WTC11 (cell line): ENCODE measurements at regions not wholly inside any gene's neighbourhood (a gene's known extent, or its start where the extent isn't known, plus 50 kb on each side); places are given as distances from the start of the nearest gene placed in this dataset.

Source experiments
- ATAC-seq: fragments of 200-7000 bp; cut with Tn5 transposase; 2 replicates; pipeline ENCODE4 v1.10.0; 2021; ENCODE audit warnings: mild to moderate bottlenecking, moderate library complexity
- CTCF ChIA-PET: fragments of 300-600 bp; sonication (Branson Sonifier 250); formaldehyde crosslinking; loops from one replicate; lab custom pipeline; 2021; ENCODE audit warnings: antibody characterized with exemption; lab: Charles Lee
- POLR2A ChIA-PET: fragments of 350-600 bp; sonication (Branson Sonifier 250); formaldehyde crosslinking; loops from one replicate; lab custom pipeline; 2021; ENCODE audit warnings: antibody characterized with exemption; lab: Charles Lee
- DNase-seq: peaks from one replicate; pipeline ENCODE4 v3.0.0; 2021; ENCODE audit warnings: low spot score
- H3K27ac Mint-ChIP-seq: 2 replicates; pipeline ENCODE4 v1.8.0; 2021; ENCODE audit warnings: mixed read lengths
- H3K27me3 Mint-ChIP-seq: 2 replicates; pipeline ENCODE4 v1.8.0; 2021; ENCODE audit warnings: low read depth, mild to moderate bottlenecking, moderate library complexity, mixed read lengths
- H3K36me3 Mint-ChIP-seq: 2 replicates; pipeline ENCODE4 v1.8.0; 2021; ENCODE audit warnings: mixed read lengths
- H3K4me1 Mint-ChIP-seq: 2 replicates; pipeline ENCODE4 v1.8.0; 2022; ENCODE audit warnings: mixed read lengths
- H3K4me3 Mint-ChIP-seq: 2 replicates; pipeline ENCODE4 v1.8.0; 2021; ENCODE audit warnings: mild to moderate bottlenecking, moderate library complexity, mixed read lengths
- H3K9me3 Mint-ChIP-seq: 2 replicates; pipeline ENCODE4 v1.8.0; 2021; ENCODE audit warnings: mixed read lengths
- AFF4 ChIP-seq: sonication (generic); formaldehyde crosslinking; IDR thresholded peaks from 2 replicates; pipeline ENCODE4 v1.8.1; 2023; ENCODE audit warnings: mild to moderate bottlenecking, missing genetic modification reagents, borderline replicate concordance
- ATF2 ChIP-seq: sonication (generic); formaldehyde crosslinking; IDR thresholded peaks from 2 replicates; pipeline ENCODE4 v1.8.1; 2022; ENCODE audit warnings: low read depth, missing genetic modification reagents, borderline replicate concordance
- ATF6 ChIP-seq: sonication (generic); formaldehyde crosslinking; IDR thresholded peaks from 2 replicates; pipeline ENCODE4 v1.8.1; 2023; ENCODE audit warnings: mild to moderate bottlenecking, missing genetic modification reagents
- CREM ChIP-seq: sonication (generic); formaldehyde crosslinking; IDR thresholded peaks from 2 replicates; pipeline ENCODE4 v1.8.1; 2022; ENCODE audit warnings: mild to moderate bottlenecking, missing genetic modification reagents, moderate library complexity
- CTCF ChIP-seq: fragments of 200-600 bp; IDR thresholded peaks from 2 replicates; pipeline ENCODE4 v1.8.0; 2022; ENCODE audit warnings: antibody characterized with exemption
- E2F1 ChIP-seq: sonication (generic); formaldehyde crosslinking; IDR thresholded peaks from 2 replicates; pipeline ENCODE4 v1.8.0; 2022; ENCODE audit warnings: mild to moderate bottlenecking, missing genetic modification reagents
- ESRRA ChIP-seq: sonication (generic); formaldehyde crosslinking; IDR thresholded peaks from 2 replicates; pipeline ENCODE4 v1.8.1; 2022; ENCODE audit warnings: mild to moderate bottlenecking, missing genetic modification reagents, borderline replicate concordance
- ETV6 ChIP-seq: sonication (generic); formaldehyde crosslinking; IDR thresholded peaks from 2 replicates; pipeline ENCODE4 v1.8.1; 2022; ENCODE audit warnings: mild to moderate bottlenecking, missing genetic modification reagents
- GTF2I ChIP-seq: fragments of 250-450 bp; sonication (Bioruptor Pico); conservative IDR thresholded peaks from 2 replicates; pipeline ENCODE4 v1.4.0; 2021; ENCODE audit warnings: mild to moderate bottlenecking
- JAZF1 ChIP-seq: fragments of 250-450 bp; sonication (Bioruptor Pico); IDR thresholded peaks from 2 replicates; pipeline ENCODE4 v1.9.0; 2021; ENCODE audit warnings: moderate library complexity, mild to moderate bottlenecking, inconsistent platforms
- JUN ChIP-seq: sonication (generic); formaldehyde crosslinking; IDR thresholded peaks from 2 replicates; pipeline ENCODE4 v1.8.0; 2023; ENCODE audit warnings: mild to moderate bottlenecking, missing genetic modification reagents
- KAT7 ChIP-seq: sonication (generic); formaldehyde crosslinking; IDR thresholded peaks from 2 replicates; pipeline ENCODE4 v1.8.1; 2023; ENCODE audit warnings: missing genetic modification reagents, mild to moderate bottlenecking, borderline replicate concordance
- MXD4 ChIP-seq: fragments of 250-450 bp; sonication (Bioruptor Pico); IDR thresholded peaks from 2 replicates; pipeline ENCODE4 v1.8.0; 2021; ENCODE audit warnings: mild to moderate bottlenecking, moderate library complexity, borderline replicate concordance
- NFE2L1 ChIP-seq: sonication (generic); formaldehyde crosslinking; IDR thresholded peaks from 2 replicates; pipeline ENCODE4 v1.8.1; 2023; ENCODE audit warnings: missing genetic modification reagents
- RORB ChIP-seq: fragments of 250-450 bp; sonication (Bioruptor Pico); IDR thresholded peaks from 2 replicates; pipeline ENCODE4 v1.9.0; 2021; ENCODE audit warnings: mild to moderate bottlenecking
- SP1 ChIP-seq: sonication (generic); formaldehyde crosslinking; conservative IDR thresholded peaks from 2 replicates; pipeline ENCODE4 v1.8.1; 2022; ENCODE audit warnings: missing genetic modification reagents
- ZNF219 ChIP-seq: sonication (generic); formaldehyde crosslinking; IDR thresholded peaks from 2 replicates; pipeline ENCODE4 v1.8.0; 2023; ENCODE audit warnings: missing genetic modification reagents, mild to moderate bottlenecking, borderline replicate concordance
- ZNF263 ChIP-seq: sonication (generic); formaldehyde crosslinking; IDR thresholded peaks from 2 replicates; pipeline ENCODE4 v1.8.1; 2022; ENCODE audit warnings: low read depth, mild to moderate bottlenecking, moderate library complexity, missing genetic modification reagents
- ZNF532 ChIP-seq: fragments of 250-450 bp; sonication (Bioruptor Pico); IDR thresholded peaks from 2 replicates; pipeline ENCODE4 v1.9.0; 2021; ENCODE audit warnings: mild to moderate bottlenecking, borderline replicate concordance
- ZNF671 ChIP-seq: fragments of 250-450 bp; sonication (Bioruptor Pico); IDR thresholded peaks from 2 replicates; pipeline ENCODE4 v1.8.0; 2021; ENCODE audit warnings: mild to moderate bottlenecking

GRCh38 chr5:121429761-121430160 lies 421.9 kb upstream of the FTMT start (continued):
- no peak for TF ChIP-seq RORB (CRISPR knock-in tag)
- TF ChIP-seq KAT7 (CRISPR knock-in tag) = no peak
- TF ChIP-seq ZNF263 (CRISPR knock-in tag) = no peak
- TF ChIP-seq SP1 (CRISPR knock-in tag) = no peak
- TF ChIP-seq MXD4 (CRISPR knock-in tag) = no peak
- TF ChIP-seq AFF4 (CRISPR knock-in tag) = no peak

- DNase-seq = no peak
- H3K36me3 Mint-ChIP-seq = 0 out of 2 replicates have a peak, but pooled peaks cover 2% of the 10 kb centered on the region
- POLR2A ChIA-PET = no interaction called here
- peaks cover 5% of the 10 kb centered on the region for H3K4me1 Mint-ChIP-seq
- no peaks in the 10 kb centered on the region for H3K27me3 Mint-ChIP-seq
- peaks cover 11% of the 10 kb centered on the region for H3K9me3 Mint-ChIP-seq
- TF ChIP-seq ZNF263 (CRISPR knock-in tag) = no peak
- no peak for TF ChIP-seq E2F1
- TF ChIP-seq JUN (CRISPR knock-in tag) = no peak
- no peak for TF ChIP-seq ZNF532
- TF ChIP-seq ZNF671 (CRISPR knock-in tag) = no peak
- no peak for TF ChIP-seq JAZF1 (CRISPR knock-in tag)
- TF ChIP-seq, all 79 proteins: peak for 0
- peak; percentile 57 for ATAC-seq
- Mint-ChIP-seq H3K27ac (peak overlapping the region; percentile 69; the same call in 1 of the 2 replicates), H3K4me3 (no peak overlapping the region)
- CTCF ChIA-PET = no interaction called here
These were observed 421.1 kb upstream of the FTMT start for GRCh38 chr5:121430538-121430937.

GRCh38 chr5:121445511-121445910 lies 406.2 kb upstream of the FTMT start:
- no peak overlapping the region for H3K4me3 Mint-ChIP-seq
- H3K36me3 Mint-ChIP-seq = no peaks in the 10 kb centered on the region
- CTCF ChIA-PET = no interaction called here
- no peak; the same call in 1 of the 2 replicates for ATAC-seq
- no peak overlapping the region for H3K27ac Mint-ChIP-seq
- H3K4me1 Mint-ChIP-seq = no peaks in the 10 kb centered on the region
- 0 out of 2 replicates have a peak, but pooled peaks cover 4% of the 10 kb centered on the region for H3K9me3 Mint-ChIP-seq
- POLR2A ChIA-PET = no interaction called here
- TF ChIP-seq CREM (CRISPR knock-in tag) (no peak), ETV6 (CRISPR knock-in tag) (no peak), ATF2 (CRISPR knock-in tag) (no peak), CTCF (no peak), NFE2L1 (CRISPR knock-in tag) (no peak), ZNF671 (CRISPR knock-in tag) (no peak), ATF6 (CRISPR knock-in tag) (no peak), GTF2I (CRISPR knock-in tag) (no peak), ZNF219 (CRISPR knock-in tag) (no peak), ESRRA (CRISPR knock-in tag) (no peak), MXD4 (CRISPR knock-in tag) (no peak)
- TF ChIP-seq, all 79 proteins: peak for 0
- H3K27me3 Mint-ChIP-seq = no peaks in the 10 kb centered on the region
- no peak for DNase-seq
